BLaER1 treated with 17β-estradiol and CSF1 and Interleukin-3, amounts not matched to agents 10 nM and 100 nM (cell line): ENCODE measurements at regions not wholly inside any gene's neighbourhood (a gene's known extent, or its start where the extent isn't known, plus 50 kb on each side); places are given as distances from the start of the nearest gene placed in this dataset.
A peak's percentile ranks its signal among the peaks of the same experiment; 100 is the strongest.

Experiments
- H3K27ac ChIP-seq, 11 experiments: shearing (Covaris generic); formaldehyde crosslinking; 2 replicates each; pipeline ENCODE4 v1.8.1; 2022
- H3K27me3 ChIP-seq, 11 experiments: shearing (Covaris generic); formaldehyde crosslinking; 2 replicates each; pipeline ENCODE4 v1.8.1; 2022
- H3K36me3 ChIP-seq, 11 experiments: shearing (Covaris generic); formaldehyde crosslinking; 2 replicates each; pipeline ENCODE4 v1.8.1; 2022
- H3K4me1 ChIP-seq, 10 experiments: shearing (Covaris generic); formaldehyde crosslinking; 2 replicates each; pipeline ENCODE4 v1.8.1; 2022
- H3K4me2 ChIP-seq, 11 experiments: shearing (Covaris generic); formaldehyde crosslinking; 2 replicates each; pipeline ENCODE4 v1.8.1; 2022
- H3K4me3 ChIP-seq, 10 experiments: shearing (Covaris generic); formaldehyde crosslinking; 2 replicates each; pipeline ENCODE4 v1.8.1; 2022
- H3K9ac ChIP-seq, 11 experiments: shearing (Covaris generic); formaldehyde crosslinking; 2 replicates each; pipeline ENCODE4 v1.8.1; 2022
- H3K9me3 ChIP-seq, 11 experiments: shearing (Covaris generic); formaldehyde crosslinking; replicated peaks in 1 of 11; 2 replicates each; pipeline ENCODE4 v1.8.1; 2022
- H4K20me1 ChIP-seq, 11 experiments: shearing (Covaris generic); formaldehyde crosslinking; 2 replicates each; pipeline ENCODE4 v1.8.1; 2022
- Cebpa-rat ChIP-seq, 11 experiments: shearing (Covaris generic); IDR thresholded peaks; 2 replicates each; pipeline ENCODE4 v1.8.1; 2022

DNA sequence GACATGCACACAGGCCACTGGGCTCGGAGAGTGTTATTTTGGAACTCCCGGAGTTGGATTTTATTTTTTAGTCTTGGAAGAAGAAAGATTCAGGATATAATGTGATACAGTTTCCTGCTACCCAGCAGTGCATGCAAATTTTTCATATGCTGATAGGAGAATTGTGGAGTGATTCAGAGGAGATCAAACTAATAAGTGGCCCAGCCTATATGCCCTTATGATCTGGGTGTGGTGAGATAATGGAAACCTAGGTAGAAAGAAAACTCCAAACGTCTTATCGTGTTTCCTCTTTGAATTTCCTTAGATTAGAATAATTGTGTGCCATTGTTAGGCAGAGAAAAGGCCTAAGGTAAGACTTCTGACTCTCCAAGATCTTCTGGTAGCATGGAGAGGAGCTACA is 401.2 kb upstream of the BTBD3 start:
- no peaks in the 10 kb centered on the region for H4K20me1 ChIP-seq
- H3K4me3 ChIP-seq: no peak overlapping the region
- no peak for TF ChIP-seq Cebpa-rat (IDR thresholded peaks at IDR 0.05)
- no peak overlapping the region for H3K4me2 ChIP-seq
- H3K4me1 ChIP-seq: no peaks in the 10 kb centered on the region
- no peaks in the 10 kb centered on the region for H3K27me3 ChIP-seq
- peaks cover 0 to 7% (median 0%) of the 10 kb centered on the region in 11 experiments; a peak in 3 of 22 replicates for H3K9me3 ChIP-seq
- H3K27ac ChIP-seq: no peak overlapping the region
- H3K36me3 ChIP-seq: no peaks in the 10 kb centered on the region
- no peak overlapping the region for H3K9ac ChIP-seq

GRCh38 chr20:11520596-11520995 is 397.1 kb upstream of the BTBD3 start:
- Histone ChIP-seq H3K4me2 (no peak overlapping the region), H4K20me1 (no peaks in the 10 kb centered on the region), H3K9me3 (peaks cover 0 to 14% (median 9%) of the 10 kb centered on the region in 11 experiments; a peak in 17 of 22 replicates), H3K27ac (no peak overlapping the region), H3K9ac (no peak overlapping the region), H3K36me3 (no peaks in the 10 kb centered on the region), H3K27me3 (no peaks in the 10 kb centered on the region), H3K4me3 (no peak overlapping the region), H3K4me1 (no peaks in the 10 kb centered on the region)
- no peak for TF ChIP-seq Cebpa-rat (IDR thresholded peaks at IDR 0.05)

- Histone ChIP-seq H3K27ac (no peak overlapping the region), H3K4me2 (no peak overlapping the region), H3K4me3 (no peak overlapping the region), H3K4me1 (no peaks in the 10 kb centered on the region), H4K20me1 (no peaks in the 10 kb centered on the region), H3K9me3 (peaks cover 0 to 14% (median 9%) of the 10 kb centered on the region in 11 experiments; a peak in 17 of 22 replicates), H3K36me3 (no peaks in the 10 kb centered on the region), H3K27me3 (no peaks in the 10 kb centered on the region), H3K9ac (no peak overlapping the region)
- no peak for TF ChIP-seq Cebpa-rat (IDR thresholded peaks at IDR 0.05)
Measured at GRCh38 chr20:11521476-11522365, 396.0 kb upstream of the BTBD3 start.

GRCh38 chr20:11522366-11522741 is 395.3 kb upstream of the BTBD3 start:
- Histone ChIP-seq H3K4me3 (no peak overlapping the region), H3K4me1 (no peaks in the 10 kb centered on the region), H3K9ac (no peak overlapping the region), H3K27me3 (no peaks in the 10 kb centered on the region), H3K9me3 (peaks cover 0 to 14% (median 9%) of the 10 kb centered on the region in 11 experiments; a peak in 17 of 22 replicates), H3K36me3 (no peaks in the 10 kb centered on the region), H4K20me1 (no peaks in the 10 kb centered on the region), H3K4me2 (no peak overlapping the region), H3K27ac (no peak overlapping the region)
- no peak for TF ChIP-seq Cebpa-rat (IDR thresholded peaks at IDR 0.05)

DNA sequence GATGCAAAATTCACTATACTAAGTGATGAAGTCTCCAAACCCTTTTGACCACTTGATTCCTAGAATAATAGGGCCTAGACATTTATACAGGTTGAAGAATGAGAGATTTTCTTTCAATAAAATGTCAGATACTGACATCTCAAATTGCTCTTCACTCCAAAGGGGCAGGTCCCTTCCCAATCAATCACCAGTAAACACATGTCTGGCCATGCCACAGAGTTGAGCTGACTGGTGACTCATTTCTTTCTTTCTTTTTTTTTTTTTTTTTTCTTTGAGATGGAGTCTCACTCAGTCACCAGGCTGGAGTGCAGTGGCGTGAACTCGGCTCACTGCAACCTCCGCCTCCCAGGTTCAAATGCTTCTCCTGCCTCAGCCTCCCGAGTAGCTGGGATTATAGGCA is 388.6 kb upstream of the BTBD3 start:
- Histone ChIP-seq H3K4me1 (no peaks in the 10 kb centered on the region), H3K4me3 (no peak overlapping the region), H3K9me3 (peaks cover 8 to 38% (median 16%) of the 10 kb centered on the region in 11 experiments; a peak in 21 of 22 replicates), H3K4me2 (no peak overlapping the region), H3K36me3 (no peaks in the 10 kb centered on the region), H4K20me1 (no peaks in the 10 kb centered on the region), H3K27me3 (no peaks in the 10 kb centered on the region), H3K27ac (no peak overlapping the region), H3K9ac (no peak overlapping the region)
- TF ChIP-seq Cebpa-rat (IDR thresholded peaks at IDR 0.05): no peak

- Histone ChIP-seq H3K4me3 (no peak overlapping the region), H3K4me2 (no peak overlapping the region), H3K27ac (no peak overlapping the region), H3K27me3 (no peaks in the 10 kb centered on the region), H4K20me1 (no peaks in the 10 kb centered on the region), H3K36me3 (no peaks in the 10 kb centered on the region), H3K4me1 (peaks cover 0 to 11% (median 0%) of the 10 kb centered on the region in 10 experiments; a peak in 2 of 20 replicates), H3K9ac (no peak overlapping the region), H3K9me3 (peaks cover 0 to 15% (median 4%) of the 10 kb centered on the region in 11 experiments; a peak in 9 of 22 replicates)
- TF ChIP-seq Cebpa-rat (IDR thresholded peaks at IDR 0.05): no peak
Measured at GRCh38 chr20:11537032-11537431, 380.7 kb upstream of the BTBD3 start.

- no peaks in the 10 kb centered on the region for H3K36me3 ChIP-seq
- peaks cover 0 to 6% (median 4%) of the 10 kb centered on the region in 11 experiments; a peak in 7 of 22 replicates for H3K9me3 ChIP-seq
- no peak for TF ChIP-seq Cebpa-rat (IDR thresholded peaks at IDR 0.05)
- H3K9ac ChIP-seq: no peak overlapping the region
- H3K27me3 ChIP-seq: no peaks in the 10 kb centered on the region
- H3K27ac ChIP-seq: no peak overlapping the region
- peaks cover 0 to 11% (median 0%) of the 10 kb centered on the region in 10 experiments; a peak in 3 of 20 replicates for H3K4me1 ChIP-seq
- H3K4me2 ChIP-seq: no peak overlapping the region
- H3K4me3 ChIP-seq: no peak overlapping the region
- no peaks in the 10 kb centered on the region for H4K20me1 ChIP-seq
Measured at GRCh38 chr20:11539450-11539849, 378.2 kb upstream of the BTBD3 start.

DNA sequence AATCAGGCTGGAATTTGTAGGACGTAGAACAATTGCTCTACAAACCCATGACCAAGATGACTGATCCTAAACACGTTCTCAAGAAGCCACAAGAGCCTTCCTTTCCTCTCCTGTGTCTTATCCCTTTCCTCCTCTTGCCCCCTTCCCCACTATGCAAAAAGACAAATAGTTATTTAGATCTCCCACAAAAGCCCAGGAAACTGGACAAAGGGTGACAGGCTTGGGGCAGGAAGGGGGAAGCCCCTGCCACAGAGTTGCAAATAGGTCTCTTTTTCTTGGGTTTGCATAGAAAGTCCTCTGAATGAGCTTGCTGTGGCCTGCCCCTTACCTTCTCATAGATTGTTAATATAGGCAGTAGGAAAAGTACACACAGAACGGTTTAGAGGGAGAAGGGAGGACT is 377.1 kb upstream of the BTBD3 start:
- Histone ChIP-seq H3K4me2 (peak overlapping the region in 1 of 11 experiments; percentile 36; a peak in 2 of 22 replicates), H4K20me1 (no peaks in the 10 kb centered on the region), H3K27me3 (no peaks in the 10 kb centered on the region), H3K4me1 (peaks cover 0 to 11% (median 0%) of the 10 kb centered on the region in 10 experiments; a peak in 3 of 20 replicates), H3K9me3 (peaks cover 0 to 6% (median 4%) of the 10 kb centered on the region in 11 experiments; a peak in 7 of 22 replicates), H3K9ac (no peak overlapping the region), H3K4me3 (no peak overlapping the region), H3K27ac (no peak overlapping the region), H3K36me3 (no peaks in the 10 kb centered on the region)
- TF ChIP-seq Cebpa-rat (IDR thresholded peaks at IDR 0.05): no peak

- Histone ChIP-seq H3K4me2 (no peak overlapping the region), H3K27ac (no peak overlapping the region), H3K9me3 (peaks cover 0 to 6% (median 4%) of the 10 kb centered on the region in 11 experiments; a peak in 7 of 22 replicates), H4K20me1 (no peaks in the 10 kb centered on the region), H3K4me3 (no peak overlapping the region), H3K27me3 (no peaks in the 10 kb centered on the region), H3K36me3 (no peaks in the 10 kb centered on the region), H3K4me1 (peaks cover 0 to 11% (median 0%) of the 10 kb centered on the region in 10 experiments; a peak in 3 of 20 replicates), H3K9ac (no peak overlapping the region)
- TF ChIP-seq Cebpa-rat (IDR thresholded peaks at IDR 0.05): no peak
Measured at GRCh38 chr20:11542645-11543044, 375.0 kb upstream of the BTBD3 start.
